GM23338 (cell line): ENCODE measurements at regions not wholly inside any gene's neighbourhood (a gene's known extent, or its start where the extent isn't known, plus 50 kb on each side); places are given as distances from the start of the nearest gene placed in this dataset.

ENCODE experiments used
- ATAC-seq: fragments of 200-7000 bp; cut with Tn5 transposase; 3 replicates; pipeline ENCODE4 v1.9.1; 2020
- DNase-seq: peaks from one replicate; pipeline ENCODE4 v3.0.0-alpha.2; 2015; ENCODE audit warnings: low spot score
- H2AFZ ChIP-seq: fragments of 200-600 bp; sonication (generic); 2 replicates; pipeline ENCODE4 v1.8.0; 2016; ENCODE audit warnings: antibody characterized with exemption, mild to moderate bottlenecking, moderate library complexity
- H3F3A ChIP-seq: fragments of 200-600 bp; sonication (generic); replicated peaks from 2 replicates; pipeline ENCODE4 v1.8.0; 2017; ENCODE audit warnings: antibody characterized with exemption, mixed run types, low read depth
- H3K27ac ChIP-seq: fragments of 200-600 bp; sonication (generic); 2 replicates; pipeline ENCODE4 v1.6.1; 2016; ENCODE audit warnings: low read depth
- H3K27me3 ChIP-seq: fragments of 200-600 bp; sonication (generic); 2 replicates; pipeline ENCODE4 v1.8.0; 2016; ENCODE audit warnings: mild to moderate bottlenecking, mixed run types, moderate library complexity; ENCODE audit not compliant: insufficient read depth
- H3K36me3 ChIP-seq: fragments of 200-600 bp; sonication (generic); 2 replicates; pipeline ENCODE4 v1.8.0; 2016; ENCODE audit warnings: mild to moderate bottlenecking; ENCODE audit not compliant: insufficient read depth
- H3K4me1 ChIP-seq: fragments of 200-600 bp; sonication (generic); 2 replicates; pipeline ENCODE4 v1.8.0; 2016; ENCODE audit warnings: mild to moderate bottlenecking, moderate library complexity; ENCODE audit not compliant: insufficient read depth
- H3K4me2 ChIP-seq: fragments of 200-600 bp; sonication (generic); 2 replicates; pipeline ENCODE4 v1.7.1; 2017; ENCODE audit warnings: mixed run types
- H3K4me3 ChIP-seq: fragments of 200-600 bp; sonication (generic); 2 replicates; pipeline ENCODE4 v1.6.1; 2016; ENCODE audit warnings: mixed run types
- H3K79me2 ChIP-seq: fragments of 200-600 bp; sonication (generic); replicated peaks from 2 replicates; pipeline ENCODE4 v1.8.0; 2017; ENCODE audit warnings: mild to moderate bottlenecking; ENCODE audit not compliant: insufficient read depth
- H3K9me2 ChIP-seq: fragments of 200-600 bp; sonication (generic); 2 replicates; pipeline ENCODE4 v1.8.0; 2017; ENCODE audit not compliant: insufficient read depth
- H4K20me1 ChIP-seq: fragments of 200-600 bp; sonication (generic); replicated peaks from 2 replicates; pipeline ENCODE4 v1.8.0; 2017; ENCODE audit warnings: mild to moderate bottlenecking; ENCODE audit not compliant: insufficient read depth
- H3K27ac Mint-ChIP-seq: 2 replicates; pipeline ENCODE4 v1.8.0; 2020; ENCODE audit warnings: inconsistent platforms, mild to moderate bottlenecking, moderate library complexity, mixed read lengths
- H3K27me3 Mint-ChIP-seq: 3 replicates; pipeline ENCODE4 v1.8.0; 2022; ENCODE audit warnings: low read depth, mild to moderate bottlenecking, moderate library complexity, mixed read lengths, inconsistent platforms; ENCODE audit not compliant: insufficient read depth, poor library complexity
- H3K36me3 Mint-ChIP-seq: 3 replicates; pipeline ENCODE4 v1.8.0; 2021; ENCODE audit warnings: low read depth, mild to moderate bottlenecking, inconsistent platforms, moderate library complexity, mixed read lengths
- H3K4me1 Mint-ChIP-seq: 3 replicates; pipeline ENCODE4 v1.8.0; 2020; ENCODE audit warnings: mild to moderate bottlenecking, inconsistent platforms, mixed read lengths
- H3K4me3 Mint-ChIP-seq: 3 replicates; pipeline ENCODE4 v1.8.0; 2021; ENCODE audit warnings: moderate library complexity, mild to moderate bottlenecking, inconsistent platforms, mixed read lengths
- H3K9me3 Mint-ChIP-seq: 3 replicates; pipeline ENCODE4 v1.8.0; 2020; ENCODE audit warnings: moderate library complexity, mild to moderate bottlenecking, inconsistent platforms, mixed read lengths
- CTCF ChIP-seq, 2 experiments: fragments of 200-600 bp in 1 of 2; sonication (generic) in 1 of 2; conservative IDR thresholded peaks; 2 replicates each; pipeline versions ENCODE4 v1.5.1 to v1.6.1; 2016 to 2017; ENCODE audit warnings: antibody characterized with exemption in 2 of 2, low read depth in 2 of 2, mild to moderate bottlenecking in 2 of 2, moderate library complexity in 1 of 2
- ETS1 ChIP-seq: IDR thresholded peaks from 2 replicates; pipeline ENCODE4 v1.6.1; 2016; ENCODE audit warnings: antibody characterized with exemption
- EZH2 ChIP-seq: fragments of 200-600 bp; sonication (generic); IDR thresholded peaks from one replicate; pipeline ENCODE4 v1.8.0; 2017; ENCODE audit warnings: antibody characterized with exemption, mild to moderate bottlenecking, low read depth; ENCODE audit not compliant: unreplicated experiment
- EZH2phosphoT487 ChIP-seq: fragments of 200-600 bp; sonication (generic); IDR thresholded peaks from one replicate; pipeline ENCODE4 v1.8.1; 2018; ENCODE audit warnings: antibody characterized with exemption; ENCODE audit not compliant: unreplicated experiment
- NANOG ChIP-seq: IDR thresholded peaks from 2 replicates; pipeline ENCODE4 v1.6.1; 2016; ENCODE audit warnings: antibody characterized with exemption, borderline replicate concordance
- REST ChIP-seq: IDR thresholded peaks from one replicate; pipeline ENCODE4 v1.6.1; 2018; ENCODE audit warnings: antibody characterized with exemption; ENCODE audit not compliant: unreplicated experiment
- STAT1 ChIP-seq: IDR thresholded peaks from one replicate; pipeline ENCODE4 v1.6.1; 2016; ENCODE audit warnings: antibody characterized with exemption; ENCODE audit not compliant: unreplicated experiment
- ZNF114 ChIP-seq: fragments of 250-450 bp; sonication (Bioruptor Pico); IDR thresholded peaks from 2 replicates; pipeline ENCODE4 v1.5.0; 2020; ENCODE audit warnings: mild to moderate bottlenecking, moderate library complexity
- ZNF462 ChIP-seq: fragments of 250-450 bp; sonication (Bioruptor Pico); IDR thresholded peaks from 2 replicates; pipeline ENCODE4 v1.5.0; 2020; ENCODE audit warnings: mild to moderate bottlenecking, moderate library complexity

GRCh38 chr1:199858171-199858570 is 169.3 kb upstream of the NR5A2 start (continued):
- TF ChIP-seq ZNF462 (CRISPR knock-in tag) = no peak

GRCh38 chr1:199858856-199859255 is 168.7 kb upstream of the NR5A2 start:
- Mint-ChIP-seq H3K27ac (no peak overlapping the region), H3K9me3 (no peaks in the 10 kb centered on the region), H3K4me1 (peaks cover 23% of the 10 kb centered on the region), H3K4me3 (no peak overlapping the region), H3K36me3 (no peaks in the 10 kb centered on the region), H3K27me3 (no peaks in the 10 kb centered on the region)
- TF ChIP-seq REST (no peak), ETS1 (no peak), CTCF (conservative IDR thresholded peaks at IDR 0.05; ENCODE audit: low read depth in 2 of 2) (no peak), ZNF114 (CRISPR knock-in tag) (no peak), EZH2phosphoT487 (no peak), NANOG (no peak), EZH2 (no peak), STAT1 (no peak)
- Histone ChIP-seq H3K27me3 (no peaks in the 10 kb centered on the region), H3K4me1 (peaks cover 11% of the 10 kb centered on the region; the same call in 1 of the 2 replicates), H4K20me1 (no peaks in the 10 kb centered on the region), H2AFZ (0 out of 2 replicates have a peak overlapping the region, but pooled peaks have one; percentile 29), H3F3A (no peaks in the 10 kb centered on the region), H3K36me3 (no peaks in the 10 kb centered on the region), H3K4me2 (no peak overlapping the region), H3K79me2 (no peaks in the 10 kb centered on the region), H3K4me3 (no peak overlapping the region), H3K27ac (no peak overlapping the region), H3K9me2 (no peaks in the 10 kb centered on the region)
- ATAC-seq = no peak
- no peak for DNase-seq
